SW480 (cell line): ENCODE measurements at regions not wholly inside any gene's neighbourhood (a gene's known extent, or its start where the extent isn't known, plus 50 kb on each side); places are given as distances from the start of the nearest gene placed in this dataset.
"Not testable (repeated sequence)": the region's sequence is repeated elsewhere in the genome, so short reads cannot be mapped to it uniquely, and the experiment has no call there.

Experiments
- DNase-seq: peaks from one replicate; pipeline ENCODE4 v3.0.0-alpha.2; 2016; ENCODE audit warnings: low spot score

DNA sequence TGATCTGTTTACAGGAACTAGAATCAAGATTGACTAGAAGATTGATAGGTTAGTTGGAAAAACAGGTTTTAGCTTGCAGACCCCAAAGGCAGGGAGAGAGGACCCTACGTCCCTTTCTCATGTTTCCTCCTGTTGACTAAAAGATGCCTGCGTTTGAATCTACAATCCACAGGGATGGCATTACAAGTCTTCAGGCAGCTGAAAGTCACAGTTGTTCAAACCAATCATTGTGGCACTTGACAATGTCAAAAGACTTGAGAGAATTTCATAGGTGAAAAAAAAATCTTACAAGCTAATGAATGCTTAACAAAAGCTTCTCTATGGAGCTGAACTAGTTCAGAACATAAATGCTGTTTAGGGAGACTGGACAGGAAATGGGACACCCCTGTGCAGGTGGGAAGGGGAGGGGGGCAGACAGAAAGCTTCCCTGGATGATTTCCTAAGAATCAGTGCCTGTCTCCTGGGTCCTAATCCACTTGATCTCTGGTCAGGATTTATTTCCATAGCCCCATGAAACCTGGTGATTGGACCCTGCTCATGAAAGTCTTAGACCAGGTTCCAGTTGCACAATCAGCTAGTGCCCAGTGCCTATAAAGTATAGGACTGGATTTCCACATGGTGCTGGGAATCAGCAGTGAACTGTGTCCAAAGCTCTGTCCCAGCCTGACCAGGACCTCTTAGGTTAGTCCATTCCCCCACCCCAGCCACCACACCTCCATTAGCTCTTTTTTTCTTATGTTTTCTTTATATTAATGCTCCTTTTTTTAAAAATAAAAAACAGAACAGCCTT, 91.6 kb upstream of the BCAR3 start:
- no peak for DNase-seq

DNA sequence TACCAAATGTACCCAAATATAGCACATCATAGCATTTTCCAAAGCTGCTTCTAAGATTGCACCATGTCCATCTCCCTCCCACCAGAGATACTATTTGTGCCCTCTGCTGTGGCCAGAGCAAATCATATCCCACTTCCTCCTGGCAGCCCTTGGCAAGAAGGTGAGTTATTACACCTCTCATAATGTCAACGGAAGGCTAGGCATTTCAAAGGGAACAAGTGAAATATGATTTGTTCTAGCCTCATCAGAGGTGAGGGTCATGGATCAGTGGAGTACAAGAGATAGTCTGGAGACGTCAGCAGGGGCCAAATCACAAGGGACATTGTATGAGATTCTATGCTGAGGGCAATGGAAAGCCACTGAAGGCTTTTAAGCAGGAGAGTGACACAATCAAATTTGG, 90.2 kb upstream of the BCAR3 start:
- DNase-seq = no peak

DNA sequence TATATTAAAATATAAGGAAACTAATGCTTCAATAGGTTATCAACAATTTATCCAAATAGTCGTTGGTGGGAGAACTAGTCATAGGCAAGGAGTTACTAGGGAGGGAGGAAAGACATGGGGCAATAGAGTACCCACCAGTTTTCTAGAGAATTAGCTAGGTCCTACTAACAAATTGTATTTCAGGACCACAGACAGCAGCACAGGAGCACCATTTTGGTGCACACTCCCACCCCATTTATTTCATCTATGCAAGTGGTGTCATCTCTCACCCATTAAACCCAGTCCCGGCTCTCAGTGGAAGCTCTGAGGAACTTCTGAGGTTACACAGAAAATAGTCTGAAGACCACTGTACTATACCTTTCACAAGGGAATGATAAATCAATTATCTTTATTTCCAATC, 89.0 kb upstream of the BCAR3 start:
- no peak for DNase-seq

DNA sequence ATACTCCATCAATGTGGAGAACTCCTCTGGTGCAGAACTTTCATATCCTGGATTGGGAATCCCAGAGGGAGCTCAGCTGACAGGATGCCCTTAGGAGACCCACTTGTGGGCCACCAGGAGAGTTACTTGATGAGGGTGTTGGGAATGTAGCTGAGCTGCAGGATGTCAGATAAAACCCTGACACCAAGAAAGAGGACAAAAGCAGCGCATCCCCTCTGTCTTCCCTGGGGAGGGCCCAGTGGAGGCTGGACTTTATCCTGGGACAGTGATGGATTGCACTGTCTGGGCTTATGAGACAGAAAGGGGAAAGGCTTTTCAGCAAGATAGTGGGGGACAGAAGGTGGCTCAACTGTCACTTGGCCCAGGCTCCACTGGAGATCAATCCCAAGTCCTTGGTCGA, 88.1 kb upstream of the BCAR3 start:
- DNase-seq = no peak

DNA sequence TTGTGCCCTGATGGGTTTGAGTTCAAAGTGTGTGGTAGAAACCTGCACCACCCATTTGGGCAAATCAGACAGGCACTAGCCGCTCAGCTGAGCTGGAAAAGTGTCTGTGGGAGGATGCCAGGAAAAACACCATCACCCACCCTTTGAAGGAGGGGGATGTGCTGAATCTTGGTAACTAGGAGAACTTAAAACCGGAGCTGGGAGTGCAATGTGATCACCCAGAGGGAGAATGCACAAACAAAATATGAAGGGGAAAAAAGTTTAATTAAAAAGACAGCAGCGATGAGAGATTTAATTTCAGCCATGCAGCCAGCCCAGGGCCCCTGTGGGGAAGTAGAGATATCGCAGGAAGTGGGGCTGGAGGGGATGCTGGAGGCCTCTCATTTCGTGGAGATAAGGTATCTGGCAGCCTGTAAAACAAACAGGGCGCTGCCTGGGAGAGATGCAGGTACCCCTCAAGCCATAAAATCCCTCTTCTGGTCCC, 86.8 kb upstream of the BCAR3 start:
- no peak for DNase-seq

DNA sequence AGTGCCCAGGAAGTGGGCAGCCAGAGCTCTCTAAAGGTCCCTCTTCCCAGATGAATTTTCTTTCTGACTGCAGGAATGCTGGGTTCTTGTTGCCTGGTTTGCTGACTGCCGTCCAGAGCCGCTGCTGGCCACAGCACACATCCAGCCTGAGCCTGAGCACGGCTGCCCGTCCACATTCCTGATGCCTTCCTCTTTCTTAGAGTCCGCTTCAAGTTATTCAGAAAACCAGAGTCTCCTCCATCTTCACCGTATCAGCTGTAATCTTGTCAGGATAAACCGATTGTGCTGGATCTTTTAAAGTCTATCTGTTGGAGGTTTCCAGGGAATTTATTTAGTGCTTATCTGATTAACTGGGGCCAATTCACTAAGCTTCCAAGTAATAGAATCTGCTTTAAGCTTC, 84.8 kb upstream of the BCAR3 start:
- no peak for DNase-seq

DNA sequence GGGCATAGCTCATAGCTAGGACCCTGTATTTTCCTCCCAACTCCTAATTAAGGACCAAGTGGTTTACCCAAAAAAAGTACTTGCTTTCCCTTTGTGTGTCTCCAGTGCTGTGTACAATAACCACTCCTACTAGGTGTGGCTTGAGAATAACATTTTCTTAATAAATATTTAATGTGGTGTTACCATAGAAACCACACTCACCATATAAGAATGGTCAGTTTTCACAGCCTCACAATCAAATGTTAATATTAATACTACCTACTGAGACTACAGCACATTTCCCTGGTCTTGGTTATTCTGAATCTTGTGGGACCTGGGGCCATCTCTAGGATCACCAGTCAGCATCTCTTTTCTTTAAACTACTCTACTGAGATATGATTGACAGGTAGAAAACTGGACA, 83.5 kb upstream of the BCAR3 start:
- no peak for DNase-seq

DNA sequence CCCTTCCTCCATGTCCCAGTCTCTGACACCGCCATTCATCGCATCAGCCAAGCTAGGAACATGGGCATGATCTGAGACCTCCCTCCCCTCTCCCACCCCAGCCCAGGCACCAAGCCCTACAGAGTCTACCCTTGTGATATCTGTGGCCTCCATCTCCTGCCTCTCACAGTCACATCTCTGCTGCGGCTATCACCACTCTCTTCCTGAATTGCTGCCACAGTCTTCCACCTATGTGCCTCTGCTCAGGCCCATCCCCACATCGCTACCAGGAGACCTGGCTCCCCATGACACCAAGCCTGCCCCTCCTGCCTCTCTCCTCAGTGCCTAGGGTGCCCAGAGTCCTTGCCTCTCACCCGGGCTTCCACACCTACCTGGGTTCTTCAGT, 82.7 kb upstream of the BCAR3 start:
- DNase-seq = no peak

DNA sequence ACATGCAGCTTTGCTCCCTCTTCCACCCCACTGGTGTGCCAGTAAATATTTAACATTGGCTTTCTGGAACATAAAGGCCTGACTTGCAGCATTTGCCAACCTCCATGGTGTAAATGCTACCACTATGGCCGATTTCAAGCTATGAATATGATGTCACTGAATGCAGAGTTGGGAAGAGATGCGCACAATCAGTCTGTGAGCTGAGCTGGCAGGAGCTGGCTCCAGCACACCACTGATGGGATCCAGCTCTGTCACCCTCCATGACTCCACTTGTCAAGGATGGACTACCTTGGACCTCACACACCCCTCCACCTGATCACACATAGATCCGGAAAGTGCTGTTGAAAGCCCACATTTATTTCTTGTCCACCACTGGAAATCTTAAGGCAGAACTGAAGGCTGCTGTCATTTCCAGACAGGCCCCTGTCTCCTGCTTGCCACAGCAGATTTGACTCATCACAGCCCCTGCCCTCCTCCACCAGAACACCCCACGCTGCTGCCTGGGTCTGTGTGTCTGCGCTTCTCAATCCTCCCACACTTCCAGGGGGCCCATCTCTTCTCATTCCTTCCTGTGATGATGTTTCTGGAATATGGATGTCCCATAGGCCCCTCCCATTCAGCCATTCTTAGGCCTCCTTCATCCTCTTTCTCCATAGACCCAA, 82.2 kb upstream of the BCAR3 start:
- DNase-seq = no peak

DNA sequence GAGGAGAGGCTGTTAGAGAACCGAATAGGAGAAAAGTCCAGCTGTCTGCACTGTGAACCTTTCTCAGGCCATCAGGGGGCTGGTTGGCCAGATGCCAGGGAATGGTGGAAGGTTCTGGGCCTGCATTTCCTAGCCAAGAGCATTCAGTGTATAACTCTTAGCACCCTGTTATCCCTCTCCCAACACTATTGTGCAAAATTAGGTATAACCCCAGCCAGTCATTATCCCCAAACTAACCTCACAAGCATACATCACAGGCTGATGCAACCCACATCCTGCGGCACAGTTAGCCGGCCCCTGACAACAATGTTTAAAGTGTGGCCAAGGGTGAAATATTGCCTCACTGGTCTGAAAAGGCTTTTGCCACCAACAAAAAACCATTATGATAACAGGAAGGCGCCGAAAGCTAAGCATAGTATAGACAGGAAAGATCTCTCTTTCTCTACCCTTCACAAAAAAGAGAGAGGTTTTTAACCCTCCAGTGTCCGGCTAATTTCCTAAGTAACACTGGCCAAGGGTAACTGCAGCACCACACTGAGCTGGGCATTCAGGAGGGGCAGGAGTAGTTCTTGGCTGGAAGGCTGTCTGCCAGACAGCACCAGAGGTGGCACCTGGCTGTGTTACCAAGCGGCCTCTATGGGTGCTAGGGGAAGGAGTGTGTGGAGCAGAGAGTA, 77.3 kb upstream of the BCAR3 start:
- DNase-seq = peak; percentile 86

DNA sequence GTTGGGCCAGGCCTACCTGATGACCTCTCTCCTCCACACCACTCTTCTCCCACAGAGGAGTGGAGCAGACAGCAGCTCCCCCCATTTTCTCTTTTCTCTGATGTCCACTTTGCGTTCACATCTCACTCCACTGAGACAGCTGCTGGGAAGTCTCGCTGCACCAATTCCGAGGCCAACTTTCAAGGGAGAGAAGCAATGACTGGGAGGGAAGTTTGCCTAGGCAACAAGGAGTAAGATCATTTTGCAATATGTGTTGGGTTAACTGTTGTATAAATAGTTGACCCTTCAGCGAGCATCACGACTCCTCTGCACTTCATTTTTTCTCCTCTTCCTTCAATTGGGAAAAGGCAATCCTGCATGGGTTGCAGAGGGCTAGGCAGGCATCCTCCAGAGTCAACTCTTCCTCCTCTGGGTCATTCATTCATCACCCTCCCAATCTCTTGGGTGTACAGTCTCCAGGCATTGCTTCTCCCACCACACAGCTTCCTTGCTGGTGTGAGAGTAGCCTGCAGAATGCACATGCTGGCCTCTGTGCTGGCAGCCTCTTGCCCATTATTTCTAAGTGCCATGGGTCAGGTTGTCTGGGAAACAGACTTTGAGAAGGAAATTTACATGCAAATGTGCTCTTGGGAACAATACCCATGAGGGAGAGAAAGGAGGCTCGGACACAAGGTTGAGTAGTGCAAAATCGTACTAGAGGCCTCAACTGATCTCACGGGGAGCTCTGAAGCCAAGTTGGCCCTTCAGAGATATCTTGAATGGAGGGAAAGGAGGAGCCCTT, 75.8 kb upstream of the BCAR3 start:
- DNase-seq = no peak

DNA sequence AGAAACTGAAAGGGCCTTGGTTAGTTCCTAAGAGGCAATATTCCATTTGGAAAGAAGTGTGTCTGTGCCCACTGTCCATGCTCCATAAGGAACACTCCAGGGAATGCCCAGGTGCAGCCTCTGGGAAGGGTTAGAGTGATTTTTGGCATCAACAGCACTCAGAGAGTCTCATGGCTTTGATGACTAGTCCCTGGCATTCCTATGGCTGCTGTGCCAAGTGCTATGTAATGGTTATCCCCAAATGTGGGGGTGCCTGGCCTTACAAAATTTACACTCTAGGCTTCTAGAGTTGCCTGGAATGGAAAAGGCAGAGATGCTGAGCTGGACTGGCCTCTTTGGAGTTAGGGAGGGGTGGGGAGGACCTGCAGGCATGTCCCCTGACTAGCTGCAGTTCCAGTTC, 75.0 kb upstream of the BCAR3 start:
- DNase-seq = no peak

DNA sequence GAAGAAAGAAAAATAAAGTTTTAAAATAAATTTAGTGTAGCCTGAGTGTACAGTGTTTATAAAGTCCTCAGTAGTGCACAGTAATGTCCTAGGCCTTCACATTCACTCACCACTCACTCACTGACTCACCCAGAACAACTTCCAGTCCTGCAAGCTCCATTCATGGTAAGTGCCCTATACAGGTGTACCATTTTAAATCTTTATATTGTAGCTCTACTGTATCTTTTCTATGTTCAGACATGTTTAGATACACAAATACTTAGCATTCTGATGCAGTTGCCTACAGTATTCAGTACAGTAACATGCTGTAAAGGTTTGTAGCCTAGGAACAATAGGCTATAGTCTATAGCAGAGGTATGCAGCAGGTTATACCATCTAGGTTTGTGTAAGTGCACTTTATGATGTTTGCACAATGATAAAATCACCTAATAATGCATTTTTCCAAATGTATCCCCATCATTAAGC, 73.6 kb upstream of the BCAR3 start:
- DNase-seq = not testable (repeated sequence)

DNA sequence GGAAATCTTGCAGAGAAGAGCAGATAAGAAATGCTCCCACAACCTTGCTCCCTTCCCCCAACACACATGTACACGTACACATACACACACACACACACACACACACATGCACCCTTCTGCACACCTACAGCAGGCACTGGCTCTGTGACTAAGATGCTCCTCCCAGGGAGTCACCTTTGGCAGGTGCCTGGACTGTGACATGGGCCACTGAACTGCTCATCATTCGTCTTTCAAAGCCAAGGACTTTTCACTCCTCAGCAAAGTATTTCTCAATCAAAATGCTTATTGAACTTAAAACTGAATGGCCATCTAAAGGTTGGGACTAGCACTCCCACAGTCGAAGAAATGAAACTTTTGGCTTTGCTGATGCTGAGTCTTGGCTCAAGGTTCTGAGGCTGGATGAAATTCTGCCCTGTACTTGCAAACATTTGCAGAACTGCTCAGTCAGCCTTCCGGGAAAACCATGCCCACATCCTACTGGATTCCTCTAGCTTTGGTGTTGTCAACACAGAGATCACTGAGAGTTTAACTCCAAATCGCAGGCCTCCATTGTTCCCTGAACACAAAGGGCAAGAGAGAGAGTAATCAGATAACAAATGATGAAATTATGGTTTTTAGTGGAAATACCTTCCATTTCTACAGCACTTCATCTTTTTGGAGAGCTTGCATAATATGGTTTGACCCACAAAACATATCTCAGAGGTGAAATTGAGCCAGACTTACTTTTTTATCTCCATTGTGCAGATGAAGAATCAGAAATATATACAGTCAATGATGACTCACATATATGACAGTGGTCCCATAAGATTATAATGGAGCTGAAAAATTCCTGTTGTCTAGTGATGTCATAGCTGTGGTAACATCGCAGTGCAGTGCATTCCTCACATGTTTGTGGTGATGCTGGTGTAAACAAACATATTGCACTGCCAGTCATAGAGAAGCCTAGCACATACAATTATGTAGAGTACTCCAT, 72.4 kb upstream of the BCAR3 start:
- peak; percentile 94 for DNase-seq

DNA sequence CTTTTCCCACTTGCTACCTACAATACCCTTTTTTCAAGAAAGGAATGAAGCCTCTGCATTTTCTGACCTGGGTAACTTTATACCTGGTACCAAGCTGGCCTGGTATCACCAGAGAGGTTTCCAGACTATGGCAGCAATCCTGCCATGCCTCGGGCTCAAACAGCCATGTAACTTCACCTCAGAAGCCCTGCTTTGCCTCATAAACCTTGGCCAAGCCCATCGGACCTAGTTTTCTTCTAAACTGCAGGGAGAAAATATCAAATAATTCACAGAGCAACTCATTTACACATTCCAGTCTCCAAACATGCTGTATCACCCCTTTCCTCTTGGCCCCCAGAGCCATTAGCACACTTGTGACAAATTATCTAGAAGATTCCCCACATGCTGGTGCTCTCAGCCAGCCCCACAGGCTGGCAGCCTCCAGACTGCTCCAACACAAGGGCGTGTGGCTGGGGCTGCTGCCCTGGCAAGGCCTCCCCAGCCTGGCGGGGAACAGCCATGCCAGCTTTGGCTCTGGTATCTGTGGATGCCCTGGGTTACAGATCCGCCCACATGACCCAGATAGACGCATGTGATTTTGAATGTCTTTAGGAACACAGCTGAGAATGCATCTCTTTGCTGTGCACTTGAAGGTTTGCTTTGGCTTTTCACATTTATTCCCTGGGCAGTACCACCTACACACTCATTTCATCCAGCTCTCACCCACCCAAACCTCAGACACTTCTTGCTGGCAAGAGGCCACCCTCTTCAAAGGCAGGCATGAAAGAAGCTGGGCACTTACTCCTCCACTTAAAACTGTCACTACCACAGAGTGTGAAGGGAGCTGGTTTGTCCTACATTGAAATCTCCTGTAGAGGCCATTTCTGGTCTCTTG, 70.0 kb upstream of the BCAR3 start:
- peak; percentile 59 for DNase-seq

DNA sequence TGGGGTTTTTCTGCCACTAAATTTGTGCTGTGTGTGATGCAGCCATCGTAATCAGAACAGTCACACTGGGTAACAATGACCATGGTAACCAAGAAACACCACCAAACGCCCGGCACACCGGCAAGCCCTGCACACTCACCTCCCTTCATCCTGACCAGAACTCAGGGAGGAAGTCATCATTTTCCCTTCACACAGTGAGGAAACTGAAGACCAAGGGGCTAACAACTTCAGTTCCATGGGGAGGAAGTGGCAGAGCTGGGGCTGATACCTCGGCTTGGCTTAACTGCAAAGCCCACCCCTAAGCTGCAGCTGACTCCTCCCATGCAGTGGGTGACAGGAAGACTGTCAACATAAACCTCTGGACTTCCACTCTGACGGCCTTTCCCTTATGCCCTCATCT, 69.3 kb upstream of the BCAR3 start:
- DNase-seq = no peak

DNA sequence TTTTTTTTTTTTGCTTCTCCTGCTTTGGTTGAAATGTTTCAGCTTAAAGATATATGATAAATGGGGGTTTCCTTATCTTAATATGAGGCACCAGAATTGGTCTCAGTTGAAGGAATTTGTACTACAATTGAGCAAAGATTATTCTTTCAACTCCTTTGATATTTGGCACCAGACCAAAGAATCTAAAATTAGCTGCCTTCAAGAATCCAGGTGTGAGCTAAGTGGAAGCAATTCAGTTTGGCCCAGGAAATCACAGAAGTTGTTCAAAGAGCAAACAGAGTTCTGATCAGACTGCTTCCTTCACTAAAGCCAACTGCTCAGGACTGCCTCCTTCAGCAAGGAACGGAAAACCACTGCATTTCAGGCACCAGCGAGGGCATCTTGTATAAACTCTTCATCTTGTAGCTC, 68.3 kb upstream of the BCAR3 start:
- no peak for DNase-seq

DNA sequence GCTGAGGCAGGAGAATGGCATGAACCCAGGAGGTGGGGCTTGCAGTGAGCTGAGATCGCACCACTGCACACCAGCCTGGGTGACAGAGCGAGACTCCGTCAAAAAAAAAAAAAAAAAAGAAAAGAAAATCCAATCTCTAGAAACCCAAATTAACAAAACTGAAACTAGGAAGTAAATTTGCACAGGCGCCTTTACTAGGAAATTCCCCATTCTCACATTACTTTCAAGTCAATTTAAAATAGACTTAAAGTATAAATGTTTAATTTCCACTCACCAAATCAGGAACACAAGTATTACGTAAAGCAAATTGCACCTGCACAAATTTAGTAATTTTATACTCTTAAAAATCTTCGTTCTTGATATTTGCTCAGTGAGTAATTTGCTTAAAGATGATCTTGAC, 67.8 kb upstream of the BCAR3 start:
- no peak for DNase-seq

DNA sequence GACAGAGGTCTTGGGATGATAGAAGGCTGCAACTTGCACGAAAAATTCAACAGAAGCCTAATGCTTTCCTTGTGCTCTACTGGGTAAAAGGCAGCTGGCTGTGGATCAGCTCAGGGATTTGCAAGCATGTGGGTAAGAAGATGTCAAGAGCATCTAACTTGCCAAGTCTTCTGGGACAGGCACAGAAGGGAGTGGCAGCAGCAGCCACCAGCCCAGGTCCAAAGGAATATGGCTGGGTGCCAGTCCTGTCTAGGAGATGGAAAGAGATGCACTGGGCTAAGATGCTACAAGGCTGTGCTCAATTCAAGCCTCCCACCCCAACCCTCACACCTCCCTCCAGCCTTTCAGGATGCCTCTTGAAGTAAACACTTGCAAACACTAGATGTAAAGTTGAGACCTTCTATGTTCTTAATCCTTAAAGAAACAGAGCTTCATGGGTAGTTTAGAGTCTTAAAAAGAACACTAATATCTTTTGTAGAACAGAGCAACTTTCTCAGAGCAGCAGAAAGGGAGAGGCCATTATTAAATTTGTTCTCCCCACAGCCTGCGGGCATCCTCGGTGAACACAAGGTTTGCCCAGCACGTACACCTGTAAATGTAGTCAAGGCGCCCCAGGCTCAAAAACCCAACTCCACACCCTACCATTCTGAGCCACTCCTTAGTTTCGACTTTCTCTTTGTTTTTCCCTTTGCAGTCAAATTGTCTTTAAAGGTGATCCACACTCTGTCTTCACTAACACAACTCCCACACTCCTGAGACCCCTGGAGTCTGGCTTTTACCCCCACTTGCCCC, 64.6 kb upstream of the BCAR3 start:
- DNase-seq = no peak
